Ectodermal cell (in vitro differentiated cells): ENCODE measurements at regions not wholly inside any gene's neighbourhood (a gene's known extent, or its start where the extent isn't known, plus 50 kb on each side); places are given as distances from the start of the nearest gene placed in this dataset.
"Not testable (repeated sequence)": the region's sequence is repeated elsewhere in the genome, so short reads cannot be mapped to it uniquely, and the experiment has no call there.

ENCODE experiments used
- H3K27ac ChIP-seq: 2 replicates; pipeline ENCODE4 v1.7.0; 2013; ENCODE audit warnings: mild to moderate bottlenecking, low read depth, low read length; ENCODE audit not compliant: insufficient read depth, poor library complexity, severe bottlenecking
- H3K27me3 ChIP-seq: 2 replicates; pipeline ENCODE4 v1.7.0; 2013; ENCODE audit warnings: mild to moderate bottlenecking, low read length; ENCODE audit not compliant: insufficient read depth, control insufficient read depth, poor library complexity, severe bottlenecking
- H3K36me3 ChIP-seq: one replicate; pipeline ENCODE4 v1.7.0; 2013; ENCODE audit warnings: low read length; ENCODE audit not compliant: control insufficient read depth, insufficient read depth
- H3K4me1 ChIP-seq: one replicate; pipeline ENCODE4 v1.7.0; 2013; ENCODE audit warnings: low read length; ENCODE audit not compliant: control insufficient read depth, insufficient read depth
- H3K4me3 ChIP-seq: 2 replicates; pipeline ENCODE4 v1.7.0; 2013; ENCODE audit warnings: low read depth, low read length, control low read depth; ENCODE audit not compliant: insufficient read depth
- H3K9me3 ChIP-seq: 2 replicates; pipeline ENCODE4 v1.7.0; 2013; ENCODE audit warnings: mild to moderate bottlenecking, low read length, moderate library complexity; ENCODE audit not compliant: control insufficient read depth
- WGBS, 2 experiments: methylation state at CpG; one replicate each; pipeline ENCODE4 v1.1.7; 2013; ENCODE audit warnings: missing lambda C conversion rate in 2 of 2; 5-methylcytosine and 5-hydroxymethylcytosine counted together

DNA sequence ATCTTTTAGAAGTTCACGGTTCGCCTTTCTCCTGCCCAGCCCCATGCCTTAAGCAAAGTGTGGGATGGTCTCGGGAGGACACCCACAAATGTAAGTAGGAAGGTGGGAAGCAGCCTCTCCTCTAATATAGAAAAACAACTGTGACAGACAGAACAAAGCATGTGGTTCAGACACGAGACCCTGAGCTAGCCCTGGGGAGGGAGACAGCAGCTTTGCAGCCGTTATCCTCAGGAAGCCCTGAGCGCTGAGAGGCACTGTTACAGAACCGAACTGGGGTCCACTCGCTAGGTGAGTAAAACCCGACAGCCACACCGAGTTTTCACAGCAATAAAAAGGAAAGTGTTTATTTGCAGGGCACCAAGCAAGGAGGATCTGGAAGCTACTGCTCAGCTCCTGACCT, 210.6 kb downstream of the UQCRFS1 start:
- 78 to 82% methylated on average over 10 of the region's 10 CpGs for WGBS, 2 experiments
- Histone ChIP-seq H3K27me3 (no peaks in the 10 kb centered on the region), H3K36me3 (no peaks in the 10 kb centered on the region), H3K4me1 (peaks cover 23% of the 10 kb centered on the region), H3K4me3 (no peak overlapping the region), H3K27ac (no peak overlapping the region), H3K9me3 (no peaks in the 10 kb centered on the region)

GRCh38 chr19:29001597-29002245, 211.2 kb downstream of the UQCRFS1 start:
- Histone ChIP-seq H3K27ac (no peak overlapping the region), H3K4me3 (no peak overlapping the region), H3K9me3 (no peaks in the 10 kb centered on the region), H3K4me1 (peaks cover 23% of the 10 kb centered on the region), H3K36me3 (no peaks in the 10 kb centered on the region), H3K27me3 (no peaks in the 10 kb centered on the region)
- 83% methylated on average over 12 of the region's 12 CpGs for WGBS, 2 experiments

- Histone ChIP-seq H3K27ac (no peak overlapping the region), H3K36me3 (no peaks in the 10 kb centered on the region), H3K27me3 (no peaks in the 10 kb centered on the region), H3K4me3 (no peak overlapping the region), H3K9me3 (no peaks in the 10 kb centered on the region), H3K4me1 (peaks cover 23% of the 10 kb centered on the region)
- WGBS, 2 experiments: 72 to 73% methylated on average over 7 of the region's 7 CpGs
Observed at GRCh38 chr19:29001141-29001581, 211.8 kb downstream of the UQCRFS1 start.

- H3K27ac ChIP-seq: no peak overlapping the region
- no peak overlapping the region for H3K4me3 ChIP-seq
- no peaks in the 10 kb centered on the region for H3K36me3 ChIP-seq
- 94 to 95% methylated on average over 12 of the region's 12 CpGs for WGBS, 2 experiments
- no peaks in the 10 kb centered on the region for H3K9me3 ChIP-seq
- no peaks in the 10 kb centered on the region for H3K27me3 ChIP-seq
- H3K4me1 ChIP-seq: peaks cover 16% of the 10 kb centered on the region
Observed at GRCh38 chr19:28999724-29000433, 213.1 kb downstream of the UQCRFS1 start.

DNA sequence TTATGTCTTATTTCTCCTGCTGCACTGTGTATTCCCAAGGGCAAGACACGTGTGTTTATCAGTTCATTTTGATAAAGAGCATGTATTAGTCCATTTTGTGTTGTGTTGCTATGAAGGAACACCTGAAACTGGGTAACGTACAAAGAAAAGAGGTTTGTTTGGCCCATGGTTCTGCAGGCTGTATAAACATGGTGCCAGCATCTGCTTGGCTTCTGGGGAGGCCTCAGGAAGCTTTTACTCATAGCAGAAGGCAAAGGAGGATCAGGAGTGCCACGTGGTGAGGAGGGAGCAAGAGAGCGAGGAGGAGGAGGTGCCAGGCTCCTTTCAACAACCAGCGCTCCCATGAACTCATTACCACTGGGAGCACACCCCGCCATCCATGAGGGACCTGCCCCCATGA, 214.0 kb downstream of the UQCRFS1 start:
- Histone ChIP-seq H3K9me3 (no peaks in the 10 kb centered on the region), H3K27me3 (no peaks in the 10 kb centered on the region), H3K4me3 (no peak overlapping the region), H3K27ac (no peak overlapping the region), H3K36me3 (no peaks in the 10 kb centered on the region), H3K4me1 (peaks cover 12% of the 10 kb centered on the region)
- 90 to 92% methylated on average over 6 of the region's 6 CpGs for WGBS, 2 experiments

DNA sequence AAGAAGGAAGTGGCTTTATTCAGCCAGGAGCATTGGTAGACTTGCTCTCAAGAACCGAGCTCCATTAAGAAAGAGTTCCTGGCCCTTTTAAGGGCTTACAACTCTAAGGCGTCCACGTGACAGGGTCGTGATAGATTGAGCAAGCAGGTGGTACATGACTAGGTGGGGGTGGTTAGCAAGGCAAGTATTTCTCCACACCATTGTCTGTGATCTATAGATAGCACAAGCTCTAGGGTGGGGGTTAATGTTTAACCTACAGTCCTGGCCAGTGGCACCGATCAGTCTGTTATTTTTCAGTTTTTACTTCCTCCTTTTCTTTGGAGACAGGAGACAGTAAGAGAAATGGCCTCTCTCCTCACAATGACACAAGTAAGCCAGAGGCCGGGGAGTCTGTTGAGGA, 215.1 kb downstream of the UQCRFS1 start:
- not testable (repeated sequence) for H3K4me3 ChIP-seq, H3K9me3 ChIP-seq, H3K27ac ChIP-seq, H3K4me1 ChIP-seq, H3K36me3 ChIP-seq, H3K27me3 ChIP-seq
- WGBS, 2 experiments: 93 to 98% methylated on average over 6 of the region's 6 CpGs

GRCh38 chr19:28990522-28990921, 222.4 kb downstream of the UQCRFS1 start:
- Histone ChIP-seq H3K27me3 (no peaks in the 10 kb centered on the region), H3K9me3 (no peaks in the 10 kb centered on the region), H3K36me3 (no peaks in the 10 kb centered on the region), H3K4me1 (peaks cover 6% of the 10 kb centered on the region), H3K4me3 (no peak overlapping the region), H3K27ac (no peak overlapping the region)
- 79 to 88% methylated on average over 5 of the region's 5 CpGs for WGBS, 2 experiments

DNA sequence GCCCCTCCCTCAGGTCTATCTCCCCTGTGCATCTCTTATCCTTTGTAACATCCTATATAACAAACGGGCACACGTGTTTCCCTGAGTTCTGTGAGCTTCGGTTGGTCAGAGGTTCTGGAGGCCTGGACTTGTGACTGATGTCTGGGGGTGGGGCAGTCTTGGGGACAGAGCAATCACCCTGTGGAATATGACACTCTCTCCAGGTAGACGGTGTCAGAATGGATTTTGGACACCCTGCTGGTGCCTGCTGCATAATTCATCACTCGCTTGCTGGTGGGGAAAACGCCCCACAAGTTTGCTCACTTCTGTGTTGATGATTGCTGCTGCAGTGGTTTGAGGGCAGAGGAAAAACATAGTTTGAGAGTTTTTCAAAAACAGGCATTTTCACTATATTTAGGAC, 223.2 kb downstream of the UQCRFS1 start:
- no peaks in the 10 kb centered on the region for H3K27me3 ChIP-seq

DNA sequence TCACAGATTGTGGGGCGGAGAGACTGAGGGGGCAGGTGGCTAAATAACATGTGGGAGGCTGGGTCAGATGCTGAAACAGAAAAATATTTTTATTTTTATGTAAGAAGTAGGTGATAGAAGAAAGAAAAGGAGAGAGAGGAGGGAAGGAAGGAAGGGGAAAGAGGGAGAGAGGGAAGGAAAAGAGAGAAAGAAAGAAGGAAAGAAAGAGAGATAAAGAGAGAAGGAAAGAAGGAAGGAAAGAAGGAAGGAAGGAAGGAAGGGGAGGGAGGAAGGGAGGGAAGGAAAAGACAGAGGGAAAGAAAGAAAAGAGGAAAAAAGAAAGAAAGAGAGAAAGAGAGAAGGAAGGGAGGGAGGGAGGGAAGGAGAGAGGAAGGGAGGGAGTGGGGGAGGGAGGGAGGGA, 224.9 kb downstream of the UQCRFS1 start:
- WGBS, 2 experiments: 90 to 93% methylated on average over 1 of the region's 1 CpG
- no peaks in the 10 kb centered on the region for H3K9me3 ChIP-seq
- H3K27ac ChIP-seq: no peak overlapping the region
- peaks cover 6% of the 10 kb centered on the region for H3K4me1 ChIP-seq
- no peak overlapping the region for H3K4me3 ChIP-seq
- H3K36me3 ChIP-seq: no peaks in the 10 kb centered on the region
- no peaks in the 10 kb centered on the region for H3K27me3 ChIP-seq

More for the DNA sequence above, 223.2 kb downstream of the UQCRFS1 start:
- Histone ChIP-seq H3K4me1 (peaks cover 6% of the 10 kb centered on the region), H3K9me3 (no peaks in the 10 kb centered on the region), H3K27ac (no peak overlapping the region), H3K4me3 (no peak overlapping the region), H3K36me3 (no peaks in the 10 kb centered on the region)
- WGBS, 2 experiments: 77% methylated on average over 6 of the region's 6 CpGs

- Histone ChIP-seq H3K9me3 (no peaks in the 10 kb centered on the region), H3K4me1 (peaks cover 6% of the 10 kb centered on the region), H3K27ac (no peak overlapping the region), H3K27me3 (no peaks in the 10 kb centered on the region), H3K36me3 (no peaks in the 10 kb centered on the region), H3K4me3 (no peak overlapping the region)
- WGBS, 2 experiments: 93 to 95% methylated on average over 6 of the region's 6 CpGs
Observed at GRCh38 chr19:28987177-28987576, 225.8 kb downstream of the UQCRFS1 start.
